Esophagus squamous epithelium (tissue), 4 donors: ENCODE measurements at regions not wholly inside any gene's neighbourhood (a gene's known extent, or its start where the extent isn't known, plus 50 kb on each side); places are given as distances from the start of the nearest gene placed in this dataset.

Experiments
- POLR2A ChIP-seq, 4 donors: fragments of 450-650 bp; IDR thresholded peaks; one replicate each; pipeline ENCODE4 v1.6.1; 2017; ENCODE audit warnings: antibody characterized with exemption in 4 of 4, mild to moderate bottlenecking in 4 of 4, moderate library complexity in 3 of 4
- TF ChIP-seq, protein P1 (sequence below), 6 experiments: fragments of 450-650 bp in 4 of 6; fragments of 200-600 bp in 2 of 6; sonication (generic) in 2 of 6; IDR thresholded peaks; one replicate each; pipeline ENCODE4 v1.5.1; 2016 to 2019; ENCODE audit warnings: antibody characterized with exemption in 6 of 6, mild to moderate bottlenecking in 4 of 6, moderate library complexity in 4 of 6

DNA sequence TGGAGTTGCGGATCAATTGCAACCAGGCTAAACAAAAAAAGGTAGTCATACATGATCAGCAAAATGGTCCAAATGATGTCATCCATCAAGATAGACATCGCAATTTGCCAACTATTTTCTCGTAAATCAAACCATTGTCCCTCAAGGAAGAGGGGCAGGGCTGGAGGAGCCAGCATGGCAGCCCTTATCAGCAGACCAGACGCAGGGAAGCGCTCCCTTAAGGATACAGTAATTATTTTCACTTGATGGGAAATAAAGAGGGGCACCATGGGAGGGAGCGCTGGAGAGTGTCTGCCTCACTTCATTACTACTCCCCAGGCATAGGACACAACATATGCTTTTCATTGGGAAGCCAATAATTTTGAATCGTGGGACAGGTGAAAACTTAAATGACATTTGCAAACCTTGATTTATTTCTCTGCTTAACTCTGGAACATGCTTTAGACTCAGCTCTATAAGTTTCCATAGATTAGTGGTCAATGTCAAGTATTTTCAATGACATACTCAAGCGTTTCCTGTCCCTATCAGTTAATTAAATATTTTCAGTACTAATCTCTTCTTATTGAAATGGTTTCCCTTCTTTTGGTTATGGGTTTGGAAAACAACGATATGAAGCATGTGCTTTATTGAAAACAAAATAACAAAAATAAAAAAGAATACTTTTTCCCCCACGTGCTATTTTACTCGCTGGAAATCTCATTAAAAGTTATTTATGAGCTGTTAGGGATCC lies 202.4 kb upstream of the HABP2 start:
- no peak for TF ChIP-seq POLR2A (IDR thresholded peaks at IDR 0.05)
- TF ChIP-seq, protein P1, sequence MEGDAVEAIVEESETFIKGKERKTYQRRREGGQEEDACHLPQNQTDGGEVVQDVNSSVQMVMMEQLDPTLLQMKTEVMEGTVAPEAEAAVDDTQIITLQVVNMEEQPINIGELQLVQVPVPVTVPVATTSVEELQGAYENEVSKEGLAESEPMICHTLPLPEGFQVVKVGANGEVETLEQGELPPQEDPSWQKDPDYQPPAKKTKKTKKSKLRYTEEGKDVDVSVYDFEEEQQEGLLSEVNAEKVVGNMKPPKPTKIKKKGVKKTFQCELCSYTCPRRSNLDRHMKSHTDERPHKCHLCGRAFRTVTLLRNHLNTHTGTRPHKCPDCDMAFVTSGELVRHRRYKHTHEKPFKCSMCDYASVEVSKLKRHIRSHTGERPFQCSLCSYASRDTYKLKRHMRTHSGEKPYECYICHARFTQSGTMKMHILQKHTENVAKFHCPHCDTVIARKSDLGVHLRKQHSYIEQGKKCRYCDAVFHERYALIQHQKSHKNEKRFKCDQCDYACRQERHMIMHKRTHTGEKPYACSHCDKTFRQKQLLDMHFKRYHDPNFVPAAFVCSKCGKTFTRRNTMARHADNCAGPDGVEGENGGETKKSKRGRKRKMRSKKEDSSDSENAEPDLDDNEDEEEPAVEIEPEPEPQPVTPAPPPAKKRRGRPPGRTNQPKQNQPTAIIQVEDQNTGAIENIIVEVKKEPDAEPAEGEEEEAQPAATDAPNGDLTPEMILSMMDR (IDR thresholded peaks at IDR 0.05), result no peak
